Stomach smooth muscle (tissue), 2 donors: ENCODE measurements at regions not wholly inside any gene's neighbourhood (a gene's known extent, or its start where the extent isn't known, plus 50 kb on each side); places are given as distances from the start of the nearest gene placed in this dataset.
"Not testable (repeated sequence)": the region's sequence is repeated elsewhere in the genome, so short reads cannot be mapped to it uniquely, and the experiment has no call there.

ENCODE experiments used
- H3K27ac ChIP-seq: one replicate; pipeline ENCODE4 v1.7.0; 2013; ENCODE audit warnings: mild to moderate bottlenecking, low read length, inconsistent platforms
- H3K27me3 ChIP-seq, 2 donors: one replicate each; pipeline ENCODE4 v1.7.0; 2013; ENCODE audit warnings: low read length in 2 of 2; ENCODE audit not compliant: insufficient read depth in 2 of 2, control insufficient read depth in 1 of 2
- H3K36me3 ChIP-seq, 2 donors: one replicate each; pipeline ENCODE4 v1.7.0; 2013; ENCODE audit warnings: low read length in 2 of 2; ENCODE audit not compliant: control insufficient read depth in 2 of 2, insufficient read depth in 2 of 2
- H3K4me1 ChIP-seq: one replicate; pipeline ENCODE4 v1.7.0; 2013; ENCODE audit warnings: low read length; ENCODE audit not compliant: control insufficient read depth, insufficient read depth
- H3K4me3 ChIP-seq, 2 donors: one replicate each; pipeline ENCODE4 v1.7.0; 2013; ENCODE audit warnings: low read length in 2 of 2
- H3K9ac ChIP-seq, 2 donors: one replicate each; pipeline ENCODE4 v1.7.0; 2013; ENCODE audit warnings: low read length in 2 of 2, mild to moderate bottlenecking in 1 of 2
- H3K9me3 ChIP-seq, 2 donors: one replicate each; pipeline ENCODE4 v1.7.0; 2013; ENCODE audit warnings: low read length in 2 of 2; ENCODE audit not compliant: control insufficient read depth in 2 of 2
- donor health status: healthy.
- donor health status: Pancreatic carcinoma.

- Histone ChIP-seq H3K27me3 (no peaks in the 10 kb centered on the region), H3K4me1 (peaks cover 6% of the 10 kb centered on the region), H3K9me3 (no peaks in the 10 kb centered on the region), H3K9ac (no peak overlapping the region), H3K36me3 (no peaks in the 10 kb centered on the region), H3K4me3 (no peak overlapping the region), H3K27ac (no peak overlapping the region)
Observed at GRCh38 chr22:25395468-25395867, 169.0 kb upstream of the GRK3 start.

GRCh38 chr22:25395915-25396314 is 168.6 kb upstream of the GRK3 start:
- Histone ChIP-seq H3K27me3 (no peaks in the 10 kb centered on the region), H3K9ac (no peak overlapping the region), H3K4me3 (no peak overlapping the region), H3K9me3 (no peaks in the 10 kb centered on the region), H3K4me1 (peaks cover 8% of the 10 kb centered on the region), H3K36me3 (no peaks in the 10 kb centered on the region), H3K27ac (no peak overlapping the region)

- no peak overlapping the region for H3K9ac ChIP-seq
- H3K4me3 ChIP-seq = no peak overlapping the region
- no peaks in the 10 kb centered on the region for H3K9me3 ChIP-seq
- H3K27ac ChIP-seq = no peak overlapping the region
- H3K4me1 ChIP-seq = peaks cover 11% of the 10 kb centered on the region
- no peaks in the 10 kb centered on the region for H3K36me3 ChIP-seq
- H3K27me3 ChIP-seq = no peaks in the 10 kb centered on the region
Observed at GRCh38 chr22:25396615-25397200, 167.8 kb upstream of the GRK3 start.

- Histone ChIP-seq H3K4me3 (no peak overlapping the region), H3K27me3 (no peaks in the 10 kb centered on the region), H3K9ac (no peak overlapping the region), H3K9me3 (no peaks in the 10 kb centered on the region), H3K27ac (no peak overlapping the region), H3K4me1 (peaks cover 18% of the 10 kb centered on the region), H3K36me3 (no peaks in the 10 kb centered on the region)
Observed at GRCh38 chr22:25397616-25398015, 166.9 kb upstream of the GRK3 start.

GRCh38 chr22:25398591-25399062 is 165.8 kb upstream of the GRK3 start:
- H3K9ac ChIP-seq, H3K27me3 ChIP-seq, H3K4me3 ChIP-seq, H3K9me3 ChIP-seq, H3K36me3 ChIP-seq, H3K27ac ChIP-seq: not testable (repeated sequence)
- H3K4me1 ChIP-seq = peaks cover 29% of the 10 kb centered on the region

- H3K9ac ChIP-seq = no peak overlapping the region
- H3K9me3 ChIP-seq = no peaks in the 10 kb centered on the region
- H3K27me3 ChIP-seq = no peaks in the 10 kb centered on the region
- no peak overlapping the region for H3K4me3 ChIP-seq
- no peaks in the 10 kb centered on the region for H3K36me3 ChIP-seq
- H3K4me1 ChIP-seq = peaks cover 34% of the 10 kb centered on the region
- H3K27ac ChIP-seq = no peak overlapping the region
Observed at GRCh38 chr22:25399649-25400151, 164.8 kb upstream of the GRK3 start.

GRCh38 chr22:25402160-25402500 is 162.3 kb upstream of the GRK3 start:
- peak overlapping the region in 1 of 2 donors; percentile 47 for H3K9ac ChIP-seq
- peaks cover 42% of the 10 kb centered on the region for H3K4me1 ChIP-seq
- H3K27ac ChIP-seq = peak overlapping the region; percentile 76

GRCh38 chr22:25402501-25403283 is 161.8 kb upstream of the GRK3 start:
- Histone ChIP-seq H3K36me3 (no peaks in the 10 kb centered on the region), H3K4me1 (peaks cover 42% of the 10 kb centered on the region), H3K9me3 (no peaks in the 10 kb centered on the region), H3K27ac (peak overlapping the region; percentile 76), H3K27me3 (no peaks in the 10 kb centered on the region), H3K9ac (peak overlapping the region; percentile 53 to 69), H3K4me3 (peak overlapping the region; percentile 68 to 75)

More at GRCh38 chr22:25402160-25402500, 162.3 kb upstream of the GRK3 start:
- Histone ChIP-seq H3K27me3 (no peaks in the 10 kb centered on the region), H3K9me3 (no peaks in the 10 kb centered on the region), H3K4me3 (peak overlapping the region in 1 of 2 donors; percentile 75), H3K36me3 (no peaks in the 10 kb centered on the region)

- H3K4me1 ChIP-seq = peaks cover 42% of the 10 kb centered on the region
- H3K4me3 ChIP-seq = peak overlapping the region; percentile 68 to 75
- peak overlapping the region; percentile 53 to 69 for H3K9ac ChIP-seq
- no peaks in the 10 kb centered on the region for H3K27me3 ChIP-seq
- no peaks in the 10 kb centered on the region for H3K36me3 ChIP-seq
- H3K9me3 ChIP-seq = no peaks in the 10 kb centered on the region
- peak overlapping the region; percentile 76 for H3K27ac ChIP-seq
Observed at GRCh38 chr22:25403284-25403810, 161.1 kb upstream of the GRK3 start.

- Histone ChIP-seq H3K9me3 (no peaks in the 10 kb centered on the region), H3K36me3 (no peaks in the 10 kb centered on the region), H3K4me3 (peak overlapping the region; percentile 68 to 75), H3K27ac (peak overlapping the region; percentile 76), H3K9ac (peak overlapping the region; percentile 53 to 69), H3K4me1 (peaks cover 42% of the 10 kb centered on the region), H3K27me3 (no peaks in the 10 kb centered on the region)
Observed at GRCh38 chr22:25403811-25404471, 160.5 kb upstream of the GRK3 start.
